Fibroblast of the conjunctiva (primary cell): ENCODE measurements at regions not wholly inside any gene's neighbourhood (a gene's known extent, or its start where the extent isn't known, plus 50 kb on each side); places are given as distances from the start of the nearest gene placed in this dataset.
A peak's percentile ranks its signal among the peaks of the same experiment; 100 is the strongest.

ENCODE experiments used
- DNase-seq: peaks from one replicate; pipeline ENCODE4 v3.0.0-alpha.2; 2010; ENCODE audit warnings: low read depth

DNA sequence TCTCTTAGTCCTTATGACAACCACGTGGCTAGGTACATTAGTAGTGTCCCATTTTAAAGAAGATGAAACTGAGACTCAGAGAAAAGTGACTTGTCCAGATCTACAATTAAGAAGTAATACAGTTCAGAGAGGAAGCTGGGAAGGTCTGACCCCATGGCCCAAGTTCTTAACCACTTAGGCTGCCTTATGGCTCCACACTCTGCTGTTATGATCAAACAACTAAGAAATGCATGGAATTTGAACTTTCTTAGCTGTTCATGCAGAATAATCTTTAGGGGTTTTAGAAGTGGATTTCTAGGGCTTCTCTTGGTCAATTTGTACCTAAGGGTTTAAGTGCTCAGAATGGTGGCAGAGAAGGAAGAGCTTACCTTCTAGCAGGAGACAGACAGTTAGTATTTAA lies 128.0 kb upstream of the MSX2 start:
- no peak for DNase-seq

DNA sequence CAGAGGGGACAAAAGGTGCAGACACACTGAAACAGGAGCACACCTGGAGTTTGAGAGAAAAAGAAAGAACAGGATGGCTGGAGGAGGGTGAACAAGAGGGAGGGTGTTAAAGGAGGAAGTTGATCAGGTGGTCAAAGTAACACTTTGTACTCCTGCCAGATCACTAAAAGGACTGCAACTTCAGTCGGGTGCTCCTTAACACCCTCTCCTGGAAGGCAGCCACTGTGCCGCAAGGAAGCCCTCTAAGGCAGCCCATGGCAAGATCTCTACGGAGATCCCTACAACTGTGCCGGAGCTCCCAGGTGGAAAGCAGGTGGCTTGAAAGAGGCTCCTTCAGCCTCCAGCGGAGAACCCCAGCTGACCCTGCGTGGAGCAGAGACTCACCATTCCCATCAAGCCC lies 124.4 kb upstream of the MSX2 start:
- DNase-seq, result no peak

- no peak for DNase-seq
These were observed 122.4 kb upstream of the MSX2 start for GRCh38 chr5:174601946-174602345.

DNA sequence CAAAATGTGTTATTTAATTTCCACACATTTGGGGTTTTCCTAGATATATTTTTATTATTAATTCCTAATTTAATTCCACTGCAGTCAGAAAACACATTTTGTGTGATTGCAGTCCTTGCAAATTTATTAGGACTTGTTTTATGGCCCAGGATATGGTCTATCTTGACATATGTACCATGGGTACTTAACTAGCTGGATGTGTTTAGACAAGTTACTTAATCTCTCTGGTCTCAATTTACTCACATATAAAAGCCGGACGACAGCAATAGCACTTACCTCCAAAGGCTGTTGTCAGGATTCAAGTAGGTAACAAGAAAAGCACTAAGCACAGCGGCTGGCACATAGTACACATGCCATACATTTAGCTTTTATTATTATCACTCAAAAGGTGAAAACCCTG lies 118.2 kb upstream of the MSX2 start:
- no peak for DNase-seq

- no peak for DNase-seq
These were observed 117.7 kb upstream of the MSX2 start for GRCh38 chr5:174606646-174607045.

DNA sequence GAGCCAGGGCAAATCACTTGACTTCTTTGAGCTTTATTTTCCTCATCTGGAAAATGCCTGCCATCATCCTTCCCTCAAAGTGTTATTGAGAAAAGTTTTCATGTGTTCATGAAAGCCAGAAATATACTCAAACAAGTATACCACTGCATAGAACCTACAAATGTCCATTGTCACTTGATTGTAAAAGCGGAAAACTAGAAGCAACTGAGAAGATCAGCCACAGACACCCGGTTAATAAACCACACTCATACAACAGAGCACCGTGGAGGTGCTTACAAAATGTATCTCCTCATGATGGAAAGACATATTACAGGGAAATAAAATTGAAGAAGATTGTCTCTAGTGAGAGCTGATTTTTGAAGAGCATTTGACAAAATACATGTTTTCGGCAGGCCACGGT lies 117.2 kb upstream of the MSX2 start:
- no peak for DNase-seq

DNA sequence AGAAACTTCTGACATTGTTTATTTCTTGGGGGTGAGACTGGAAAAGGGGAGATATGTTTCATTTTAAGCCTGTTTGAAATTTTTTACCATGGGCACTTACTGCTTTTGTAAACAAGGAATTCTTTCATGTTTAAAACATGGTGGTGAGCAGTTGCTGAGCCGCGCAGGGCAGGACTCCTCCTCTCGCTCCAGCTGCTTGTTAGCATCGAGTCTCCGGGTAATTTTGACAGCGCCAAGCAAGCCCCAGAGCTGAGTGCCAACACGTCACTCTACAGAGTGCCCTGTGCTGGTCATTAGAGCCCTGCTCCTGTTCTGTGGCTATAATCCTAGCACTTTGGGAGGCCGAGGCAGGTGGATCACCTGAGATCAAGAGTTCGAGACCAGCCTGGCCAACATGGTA lies 116.5 kb upstream of the MSX2 start:
- no peak for DNase-seq

DNA sequence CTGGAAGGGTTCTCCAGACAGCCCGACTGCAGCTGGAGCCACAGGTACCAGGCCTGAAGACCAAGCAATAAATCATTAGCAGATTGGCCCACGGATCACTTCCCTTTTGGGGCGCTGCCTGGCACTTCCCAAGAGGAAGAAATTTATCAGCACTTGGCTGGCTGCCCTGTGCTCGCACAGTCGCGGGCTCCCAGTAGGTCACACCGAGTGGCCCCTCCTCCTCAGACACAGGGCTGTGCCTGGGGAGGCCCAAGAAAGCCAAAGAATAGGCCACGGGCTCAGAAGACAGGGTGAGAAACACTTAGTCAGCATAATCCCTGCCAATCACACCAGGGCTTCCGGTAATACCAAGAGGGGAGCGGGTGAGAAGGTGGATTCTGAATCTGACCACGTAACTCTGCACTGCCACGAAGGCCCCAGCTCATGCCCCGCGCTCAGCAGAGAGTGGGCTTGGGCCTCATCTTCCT lies 115.7 kb upstream of the MSX2 start:
- no peak for DNase-seq

- no peak for DNase-seq
These were observed 115.3 kb upstream of the MSX2 start for GRCh38 chr5:174609116-174609515.

DNA sequence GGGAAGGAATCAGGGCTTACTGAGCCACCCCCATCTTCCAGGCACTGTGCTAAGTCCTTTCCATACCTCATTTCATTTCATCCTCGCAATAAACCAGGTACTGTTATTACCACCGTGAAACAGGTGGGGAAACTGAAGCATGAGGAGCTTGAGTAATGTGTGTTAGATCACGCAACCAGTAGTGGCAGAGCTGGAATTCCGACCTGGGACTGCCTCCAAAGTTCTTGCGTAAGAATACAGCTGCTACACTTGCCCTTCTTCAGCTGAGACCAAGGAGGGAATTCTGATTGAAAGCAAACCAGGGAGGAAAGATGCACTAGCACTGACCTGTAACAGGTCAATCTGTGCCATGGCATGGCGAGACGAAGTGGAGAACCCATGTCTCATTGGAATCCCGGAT lies 113.4 kb upstream of the MSX2 start:
- DNase-seq, result peak; percentile 14

DNA sequence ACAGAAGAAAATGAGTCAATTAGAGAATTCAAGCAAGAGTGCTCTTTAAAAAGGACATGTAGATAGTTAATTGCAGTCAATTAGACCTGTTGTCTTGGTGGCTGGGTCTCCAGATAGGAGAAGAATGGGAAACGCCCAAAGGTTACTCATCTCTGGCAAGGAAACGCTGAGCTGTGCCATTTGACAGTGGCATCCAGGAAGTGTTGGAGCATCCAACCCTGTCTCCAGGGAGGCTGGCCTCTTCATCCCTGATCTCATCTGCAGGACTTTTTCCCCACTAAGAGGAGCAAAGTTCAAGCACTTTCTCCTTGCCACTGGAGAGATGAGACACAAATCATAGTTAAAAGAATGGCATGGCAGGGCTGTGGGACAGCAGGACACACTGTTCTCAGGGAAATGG lies 111.7 kb upstream of the MSX2 start:
- DNase-seq, result no peak

DNA sequence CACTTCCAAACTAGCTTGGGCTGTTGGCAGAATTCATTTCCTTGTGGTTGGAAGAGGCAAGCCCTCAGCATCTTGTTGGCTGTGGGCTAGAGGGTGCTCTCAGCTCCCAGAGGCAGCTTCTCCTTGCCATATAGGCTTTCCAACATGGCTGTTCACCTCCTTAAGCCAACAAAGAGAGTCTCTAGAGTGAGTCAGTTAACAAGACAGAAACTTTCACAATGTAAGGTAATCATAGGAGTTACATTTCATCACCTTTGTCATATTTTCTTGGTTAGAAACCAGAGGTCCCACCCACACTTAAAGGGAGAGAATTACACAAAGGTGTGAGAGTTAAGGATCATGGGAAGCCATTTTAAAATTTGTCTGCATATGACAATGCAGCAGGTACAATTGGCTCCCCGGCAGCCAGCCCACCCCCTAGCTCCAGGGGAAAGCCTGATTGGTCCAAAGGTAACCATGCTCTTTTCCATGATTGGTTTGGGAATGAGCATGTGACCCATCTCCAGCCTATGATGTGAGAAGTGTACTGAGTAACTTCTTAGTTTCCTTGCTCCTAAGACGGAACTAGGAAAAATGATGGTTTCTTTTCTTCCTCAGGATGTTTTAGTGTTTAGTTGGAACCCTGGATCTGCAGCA lies 109.8 kb upstream of the MSX2 start:
- DNase-seq, result no peak

DNA sequence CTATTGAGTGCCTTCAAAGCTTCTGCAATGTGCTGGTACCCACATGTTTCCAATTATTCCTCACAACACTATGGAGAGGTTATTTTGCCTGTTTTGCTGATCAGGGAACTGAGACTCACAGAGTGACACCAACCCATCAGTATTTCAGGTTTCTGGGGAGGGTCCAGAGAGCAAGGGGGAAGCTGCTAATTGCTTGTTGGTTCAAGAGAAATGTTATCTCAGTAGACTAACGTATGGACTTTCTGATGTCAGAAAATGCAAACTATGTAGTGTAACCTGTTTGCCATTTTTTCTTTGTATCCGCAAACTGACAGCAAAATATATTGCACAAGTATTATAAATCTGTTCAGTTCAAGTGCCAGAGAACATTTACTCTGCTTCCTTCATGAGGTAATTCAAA lies 108.3 kb upstream of the MSX2 start:
- no peak for DNase-seq

DNA sequence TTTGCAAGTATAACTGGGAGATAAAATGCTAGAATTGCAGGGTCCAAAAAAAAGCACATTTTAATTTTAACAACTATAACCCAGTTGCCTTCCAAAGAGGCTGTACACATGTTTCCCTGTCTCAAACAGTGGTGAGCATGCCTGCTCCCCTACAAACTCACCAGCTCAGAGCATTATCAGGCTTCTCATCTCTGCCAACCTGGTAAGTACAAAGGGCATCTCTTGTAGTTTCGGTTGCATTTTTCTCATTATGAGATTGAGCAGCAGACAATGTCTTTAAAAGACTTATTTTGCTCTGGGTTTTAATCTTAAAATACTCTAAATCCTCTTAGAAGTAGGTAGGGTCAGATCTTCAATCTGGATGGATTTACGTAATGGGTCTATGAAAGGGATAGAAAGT lies 107.1 kb upstream of the MSX2 start:
- no peak for DNase-seq

DNA sequence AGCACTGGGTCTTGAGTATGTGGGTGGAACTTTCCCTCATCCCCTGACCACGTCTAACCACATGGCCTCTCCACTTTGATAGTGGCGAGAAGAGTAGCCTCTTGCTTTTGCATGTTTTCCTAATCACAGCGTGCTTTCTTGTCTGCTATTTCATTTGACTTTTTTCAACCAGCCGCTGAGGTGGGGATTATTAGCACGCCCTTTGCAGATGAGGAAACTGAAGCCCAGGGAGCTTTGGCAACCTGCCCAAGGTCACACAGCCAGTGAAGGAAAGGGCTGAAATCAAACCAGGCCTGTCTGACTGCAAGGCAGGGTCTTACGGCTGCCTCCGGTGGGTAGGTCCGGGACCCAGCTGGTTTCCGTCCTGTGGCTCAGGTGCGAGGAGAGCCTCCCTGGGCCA lies 106.5 kb upstream of the MSX2 start:
- DNase-seq, result no peak

GRCh38 chr5:174618589-174618988 lies 105.8 kb upstream of the MSX2 start:
- DNase-seq, result no peak

DNA sequence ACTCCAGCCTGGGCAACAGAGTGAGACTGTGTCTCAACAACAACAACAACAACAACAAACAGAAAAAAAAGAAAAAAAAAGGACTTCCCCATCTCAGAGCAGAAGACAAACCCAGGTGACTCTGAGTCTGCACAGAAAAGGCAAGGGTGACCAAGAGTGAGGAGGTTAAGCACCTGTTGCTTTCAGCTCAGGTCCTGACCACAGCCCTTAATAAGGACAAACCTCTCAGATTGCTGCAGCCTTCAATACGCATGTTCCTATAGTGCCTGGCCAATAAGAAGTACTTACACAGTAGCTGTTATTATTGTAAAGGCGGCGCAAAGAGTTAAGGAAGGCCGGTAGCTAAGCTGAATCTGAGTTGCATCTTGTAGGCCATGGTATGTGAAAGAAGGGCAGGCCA lies 102.3 kb upstream of the MSX2 start:
- DNase-seq, result no peak

- no peak for DNase-seq
These were observed 101.4 kb upstream of the MSX2 start for GRCh38 chr5:174623018-174623417.

GRCh38 chr5:174623433-174624019 lies 100.9 kb upstream of the MSX2 start:
- DNase-seq, result no peak

- DNase-seq, result no peak
These were observed 99.5 kb upstream of the MSX2 start for GRCh38 chr5:174624733-174625522.

GRCh38 chr5:174625591-174626350 lies 98.6 kb upstream of the MSX2 start:
- no peak for DNase-seq

- no peak for DNase-seq
These were observed 97.9 kb upstream of the MSX2 start for GRCh38 chr5:174626369-174626920.
